Mesendoderm (in vitro differentiated cells): ENCODE measurements at regions not wholly inside any gene's neighbourhood (a gene's known extent, or its start where the extent isn't known, plus 50 kb on each side); places are given as distances from the start of the nearest gene placed in this dataset.

ENCODE experiments used
- DNase-seq: peaks from one replicate; pipeline ENCODE4 v3.0.0; 2013
- H2AK5ac ChIP-seq: 2 replicates; pipeline ENCODE4 v1.6.1; 2013; ENCODE audit warnings: low read length, inconsistent platforms
- H2BK120ac ChIP-seq: 2 replicates; pipeline ENCODE4 v1.6.1; 2013; ENCODE audit warnings: low read depth, mild to moderate bottlenecking, low read length, moderate library complexity, mixed read lengths
- H2BK15ac ChIP-seq: replicated peaks from 2 replicates; pipeline ENCODE4 v1.6.1; 2013; ENCODE audit warnings: low read depth, mild to moderate bottlenecking, moderate library complexity
- H2BK5ac ChIP-seq: 2 replicates; pipeline ENCODE4 v1.6.1; 2013; ENCODE audit warnings: low read length, inconsistent platforms
- H3K18ac ChIP-seq: 2 replicates; pipeline ENCODE4 v1.6.1; 2013; ENCODE audit warnings: mild to moderate bottlenecking, low read length, mixed read lengths
- H3K23ac ChIP-seq: one replicate; pipeline ENCODE4 v1.6.1; 2013; ENCODE audit warnings: low read length
- H3K27ac ChIP-seq: 2 replicates; pipeline ENCODE4 v1.5.1; 2013; ENCODE audit warnings: low read depth, mild to moderate bottlenecking, inconsistent platforms, low read length, moderate library complexity
- H3K27me3 ChIP-seq: 2 replicates; pipeline ENCODE4 v1.6.1; 2013; ENCODE audit warnings: low read length, control low read depth, mild to moderate bottlenecking, inconsistent platforms; ENCODE audit not compliant: insufficient read depth, poor library complexity
- H3K36me3 ChIP-seq: 2 replicates; pipeline ENCODE4 v1.6.1; 2013; ENCODE audit warnings: low read length, inconsistent platforms; ENCODE audit not compliant: control insufficient read depth, insufficient read depth
- H3K4ac ChIP-seq: one replicate; pipeline ENCODE4 v1.6.1; 2013; ENCODE audit warnings: low read depth, mild to moderate bottlenecking, low read length, moderate library complexity
- H3K4me1 ChIP-seq: 2 replicates; pipeline ENCODE4 v1.6.1; 2013; ENCODE audit warnings: low read depth, low read length, inconsistent platforms; ENCODE audit not compliant: control insufficient read depth
- H3K4me2 ChIP-seq: 2 replicates; pipeline ENCODE4 v1.6.1; 2013; ENCODE audit warnings: low read length
- H3K4me3 ChIP-seq: 2 replicates; pipeline ENCODE4 v1.5.1; 2013; ENCODE audit warnings: mild to moderate bottlenecking, low read length
- H3K56ac ChIP-seq: one replicate; pipeline ENCODE4 v1.6.1; 2013; ENCODE audit warnings: low read length
- H3K79me1 ChIP-seq: 2 replicates; pipeline ENCODE4 v1.6.1; 2013; ENCODE audit warnings: low read length, inconsistent platforms
- H3K79me2 ChIP-seq: 2 replicates; pipeline ENCODE4 v1.6.1; 2013; ENCODE audit warnings: mild to moderate bottlenecking, low read length; ENCODE audit not compliant: control insufficient read depth, insufficient read depth
- H3K9ac ChIP-seq: 2 replicates; pipeline ENCODE4 v1.6.1; 2013; ENCODE audit warnings: low read length, inconsistent platforms
- H4K5ac ChIP-seq: one replicate; pipeline ENCODE4 v1.6.1; 2013; ENCODE audit warnings: low read length
- H4K8ac ChIP-seq: one replicate; pipeline ENCODE4 v1.6.1; 2013; ENCODE audit warnings: low read depth, mild to moderate bottlenecking, control low read depth, low read length, moderate library complexity
- WGBS: extraction: QIAGEN DNeasy Blood & Tissue Kit; methylation state at CpG from one replicate; pipeline ENCODE4 v1.1.7; 2013; ENCODE audit warnings: low lambda C conversion rate, missing lambda C conversion rate; ENCODE audit not compliant: insufficient coverage; ENCODE audit errors: extremely low coverage; 5-methylcytosine and 5-hydroxymethylcytosine counted together

DNA sequence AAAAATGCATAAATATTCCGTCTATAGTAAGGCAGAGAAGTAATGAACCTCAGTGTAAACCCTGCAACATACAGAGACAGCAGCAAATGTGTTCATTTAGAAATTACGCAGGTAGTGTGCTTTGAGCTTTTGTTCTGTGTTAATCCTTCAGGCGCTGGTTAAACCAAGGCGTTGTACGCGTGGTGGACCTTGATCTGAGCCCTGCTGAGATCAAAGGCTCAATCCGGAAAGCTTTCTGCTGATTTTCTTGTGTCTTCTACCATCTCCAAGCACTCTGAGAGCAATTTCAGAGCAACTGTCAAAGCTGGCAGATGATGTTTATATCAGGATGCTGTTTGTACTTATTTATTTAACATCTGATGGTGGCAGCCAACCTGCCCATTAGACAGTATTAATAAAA lies 382.8 kb downstream of the CDH26 start:
- WGBS: no CpG with 5 or more reads among the region's 7 CpGs
- H3K9ac ChIP-seq: no peak overlapping the region
- H3K4ac ChIP-seq: no peak overlapping the region

DNA sequence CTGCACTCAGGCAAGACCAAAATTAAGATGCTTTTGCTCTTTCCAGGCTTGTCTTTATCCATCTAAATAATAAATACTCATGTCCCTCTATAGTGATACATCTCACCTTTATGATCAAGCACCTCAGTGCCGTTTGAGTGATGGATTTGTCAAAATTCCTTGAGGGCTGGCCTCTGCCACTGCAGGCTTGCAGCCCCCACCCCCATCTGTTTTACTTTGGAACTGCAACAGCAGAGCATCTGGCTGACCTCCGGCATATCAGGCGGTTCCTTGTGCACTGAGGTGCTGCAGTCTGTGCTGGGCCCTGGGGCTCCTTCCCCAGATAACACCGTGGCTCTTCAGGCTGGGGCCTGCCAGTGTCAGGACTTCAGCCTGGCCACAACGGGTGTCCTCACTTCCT lies 386.9 kb downstream of the CDH26 start:
- no peak overlapping the region for H2BK5ac ChIP-seq
- no peak overlapping the region for H3K18ac ChIP-seq
- H3K27ac ChIP-seq: no peak overlapping the region
- H3K4me3 ChIP-seq: no peak overlapping the region
- no CpG with 5 or more reads among the region's 5 CpGs for WGBS
- H3K36me3 ChIP-seq: no peaks in the 10 kb centered on the region
- no peak overlapping the region for H2AK5ac ChIP-seq
- no peak overlapping the region for H4K5ac ChIP-seq
- no peaks in the 10 kb centered on the region for H3K27me3 ChIP-seq
- DNase-seq: no peak
- H3K4ac ChIP-seq: no peak overlapping the region
- H3K56ac ChIP-seq: no peak overlapping the region
- H3K4me2 ChIP-seq: no peak overlapping the region
- H3K9ac ChIP-seq: no peak overlapping the region
- no peak overlapping the region for H2BK15ac ChIP-seq
- no peak overlapping the region for H2BK120ac ChIP-seq
- H4K8ac ChIP-seq: no peak overlapping the region
- H3K23ac ChIP-seq: no peak overlapping the region
- H3K79me2 ChIP-seq: no peaks in the 10 kb centered on the region
- no peaks in the 10 kb centered on the region for H3K4me1 ChIP-seq
- no peaks in the 10 kb centered on the region for H3K79me1 ChIP-seq

More for the DNA sequence above, 382.8 kb downstream of the CDH26 start:
- H3K27ac ChIP-seq: no peak overlapping the region
- H3K18ac ChIP-seq: no peak overlapping the region
- H3K4me1 ChIP-seq: no peaks in the 10 kb centered on the region
- no peaks in the 10 kb centered on the region for H3K79me1 ChIP-seq
- no peak overlapping the region for H2BK5ac ChIP-seq
- no peaks in the 10 kb centered on the region for H3K79me2 ChIP-seq
- no peak overlapping the region for H3K56ac ChIP-seq
- H3K27me3 ChIP-seq: no peaks in the 10 kb centered on the region
- DNase-seq: no peak
- no peak overlapping the region for H3K4me2 ChIP-seq
- no peak overlapping the region for H2BK120ac ChIP-seq
- H3K36me3 ChIP-seq: no peaks in the 10 kb centered on the region
- no peak overlapping the region for H4K5ac ChIP-seq
- no peak overlapping the region for H2AK5ac ChIP-seq
- H3K23ac ChIP-seq: no peak overlapping the region
- no peak overlapping the region for H2BK15ac ChIP-seq
- no peak overlapping the region for H4K8ac ChIP-seq
- no peak overlapping the region for H3K4me3 ChIP-seq

GRCh38 chr20:60349418-60349817 lies 391.2 kb downstream of the CDH26 start:
- Histone ChIP-seq H3K79me2 (no peaks in the 10 kb centered on the region), H3K9ac (no peak overlapping the region), H3K27ac (no peak overlapping the region), H3K18ac (no peak overlapping the region), H3K56ac (no peak overlapping the region), H3K27me3 (no peaks in the 10 kb centered on the region), H4K5ac (no peak overlapping the region), H3K4ac (no peak overlapping the region), H2BK5ac (no peak overlapping the region), H2AK5ac (no peak overlapping the region), H3K4me2 (no peak overlapping the region), H3K79me1 (no peaks in the 10 kb centered on the region), H2BK15ac (no peak overlapping the region), H2BK120ac (no peak overlapping the region), H3K4me1 (no peaks in the 10 kb centered on the region), H3K36me3 (no peaks in the 10 kb centered on the region), H4K8ac (no peak overlapping the region), H3K4me3 (no peak overlapping the region), H3K23ac (no peak overlapping the region)
- WGBS: no CpG with 5 or more reads among the region's 11 CpGs
- DNase-seq: no peak

GRCh38 chr20:60352017-60352416 lies 393.8 kb downstream of the CDH26 start:
- Histone ChIP-seq H2BK5ac (no peak overlapping the region), H3K4ac (no peak overlapping the region), H3K4me2 (no peak overlapping the region), H3K4me1 (no peaks in the 10 kb centered on the region), H3K23ac (no peak overlapping the region), H3K56ac (no peak overlapping the region), H4K5ac (no peak overlapping the region), H3K79me1 (no peaks in the 10 kb centered on the region), H2BK120ac (no peak overlapping the region), H3K36me3 (no peaks in the 10 kb centered on the region), H3K27ac (no peak overlapping the region), H3K79me2 (no peaks in the 10 kb centered on the region), H3K18ac (no peak overlapping the region), H3K4me3 (no peak overlapping the region), H3K27me3 (no peaks in the 10 kb centered on the region), H3K9ac (no peak overlapping the region), H2AK5ac (no peak overlapping the region), H4K8ac (no peak overlapping the region), H2BK15ac (no peak overlapping the region)
- no peak for DNase-seq
- no CpG with 5 or more reads among the region's 2 CpGs for WGBS

- Histone ChIP-seq H3K79me2 (no peaks in the 10 kb centered on the region), H2AK5ac (no peak overlapping the region), H3K4me3 (no peak overlapping the region), H2BK5ac (no peak overlapping the region), H3K79me1 (no peaks in the 10 kb centered on the region), H3K23ac (no peak overlapping the region), H4K8ac (no peak overlapping the region), H4K5ac (no peak overlapping the region), H3K36me3 (no peaks in the 10 kb centered on the region), H3K4me2 (no peak overlapping the region), H3K18ac (no peak overlapping the region), H2BK15ac (no peak overlapping the region), H3K9ac (no peak overlapping the region), H3K27ac (no peak overlapping the region), H3K27me3 (no peaks in the 10 kb centered on the region), H2BK120ac (no peak overlapping the region), H3K56ac (no peak overlapping the region), H3K4me1 (no peaks in the 10 kb centered on the region), H3K4ac (no peak overlapping the region)
- no CpG with 5 or more reads among the region's 6 CpGs for WGBS
- DNase-seq: no peak
These were observed 394.4 kb downstream of the CDH26 start for GRCh38 chr20:60352596-60352995.

GRCh38 chr20:60354024-60354580 lies 395.9 kb downstream of the CDH26 start:
- WGBS: no CpG with 5 or more reads among the region's 5 CpGs
- DNase-seq: no peak
- Histone ChIP-seq H2BK15ac (no peak overlapping the region), H3K4me3 (no peak overlapping the region), H2BK5ac (no peak overlapping the region), H4K5ac (no peak overlapping the region), H3K56ac (no peak overlapping the region), H3K4ac (no peak overlapping the region), H2BK120ac (no peak overlapping the region), H3K4me2 (no peak overlapping the region), H3K79me1 (no peaks in the 10 kb centered on the region), H3K79me2 (no peaks in the 10 kb centered on the region), H3K18ac (no peak overlapping the region), H4K8ac (no peak overlapping the region), H3K36me3 (no peaks in the 10 kb centered on the region), H3K4me1 (no peaks in the 10 kb centered on the region), H2AK5ac (no peak overlapping the region), H3K23ac (no peak overlapping the region), H3K27ac (no peak overlapping the region), H3K9ac (no peak overlapping the region), H3K27me3 (no peaks in the 10 kb centered on the region)
